HepG2 (cell line): ENCODE measurements at regions not wholly inside any gene's neighbourhood (a gene's known extent, or its start where the extent isn't known, plus 50 kb on each side); places are given as distances from the start of the nearest gene placed in this dataset.

Experiments
- ATAC-seq: fragments of 200-7000 bp; cut with Tn5 transposase; 3 replicates; pipeline ENCODE4 v1.9.1; 2020; ENCODE audit warnings: mild to moderate bottlenecking, moderate library complexity
- BruUV-seq: library from RNA; stranded (reverse); fragments of 400-500 nt; replicated peaks from 2 replicates; lab custom pipeline; 2021; lab: Mats Ljungman, UMichigan
- CTCF ChIA-PET: fragments of 300-600 bp; formaldehyde crosslinking; extraction: SDS; loops from one replicate; lab custom pipeline; 2021; ENCODE audit warnings: low total read pairs, inconsistent platforms, low intra/inter-chr PET ratio; lab: Yijun Ruan, JAX
- POLR2A ChIA-PET: fragments of 350-600 bp; sonication (Branson Sonifier 250); formaldehyde crosslinking; loops from one replicate; lab custom pipeline; 2020; ENCODE audit warnings: antibody characterized with exemption, inconsistent platforms; lab: Yijun Ruan, JAX
- DNase-seq: peaks from one replicate; pipeline ENCODE4 v3.0.0-alpha.2; 2015; ENCODE audit warnings: low spot score
- FAIRE-seq: peaks from 3 replicates; lab custom pipeline; 2011; peaks lifted over from hg19 to GRCh38; lab: Jason Lieb, UNC
- H2AFZ ChIP-seq: one replicate; pipeline ENCODE4 v1.6.1; 2011; ENCODE audit warnings: low read length, inconsistent platforms
- H3K27ac ChIP-seq: fragments of 300-600 bp; 3 replicates; pipeline ENCODE4 v1.8.0; 2011; ENCODE audit warnings: mixed run types, mild to moderate bottlenecking, mixed read lengths, low read length, inconsistent platforms; ENCODE audit not compliant: insufficient read depth; ENCODE audit errors: extremely low read length
- H3K27me3 ChIP-seq, 2 experiments: fragments of 200-600 bp in 1 of 2; 2 replicates in 1 of 2; 3 replicates in 1 of 2; pipeline versions ENCODE4 v1.6.0 to v1.8.0; 2011; ENCODE audit warnings: low read length in 2 of 2, mild to moderate bottlenecking in 2 of 2, moderate library complexity in 2 of 2, inconsistent platforms in 1 of 2; ENCODE audit not compliant: insufficient read depth in 2 of 2, control insufficient read depth in 1 of 2
- H3K36me3 ChIP-seq, 2 experiments: fragments of 200-600 bp in 1 of 2; replicated peaks in 1 of 2; 2 replicates in 1 of 2; 3 replicates in 1 of 2; pipeline versions ENCODE4 v1.5.1 to v1.8.0; 2011; ENCODE audit warnings: low read length in 2 of 2, inconsistent platforms in 1 of 2; ENCODE audit not compliant: insufficient read depth in 2 of 2, control insufficient read depth in 1 of 2
- H3K4me1 ChIP-seq: 2 replicates; pipeline ENCODE4 v1.5.1; 2012; ENCODE audit warnings: low read length, inconsistent platforms; ENCODE audit not compliant: insufficient read depth
- H3K4me2 ChIP-seq: 2 replicates; pipeline ENCODE4 v1.6.0; 2011; ENCODE audit warnings: low read depth, low read length, inconsistent platforms
- H3K4me3 ChIP-seq, 3 experiments: fragments of 200-600 bp in 1 of 3; sonication (generic), shearing (Covaris generic) in 1 of 3; replicated peaks in 1 of 3; 2 replicates each; pipeline ENCODE4 v1.5.1; 2011 to 2016; ENCODE audit warnings: low read length in 3 of 3, inconsistent platforms in 2 of 3, low read depth in 2 of 3, mild to moderate bottlenecking in 2 of 3, control low read depth in 1 of 3, mixed read lengths in 1 of 3; ENCODE audit not compliant: insufficient read depth in 1 of 3
- H3K79me2 ChIP-seq: one replicate; pipeline ENCODE4 v1.6.1; 2011; ENCODE audit warnings: low read length, inconsistent platforms; ENCODE audit not compliant: insufficient read depth
- H3K9ac ChIP-seq: 2 replicates; pipeline ENCODE4 v1.6.0; 2011; ENCODE audit warnings: mild to moderate bottlenecking, low read depth, low read length, inconsistent platforms; ENCODE audit not compliant: insufficient read depth
- H3K9me3 ChIP-seq: 2 replicates; pipeline ENCODE4 v1.5.1; 2012; ENCODE audit warnings: mild to moderate bottlenecking, low read length
- H4K20me1 ChIP-seq: 2 replicates; pipeline ENCODE4 v1.6.0; 2011; ENCODE audit warnings: inconsistent platforms, mild to moderate bottlenecking, low read length, moderate library complexity; ENCODE audit not compliant: insufficient read depth
- NR2C2 ChIP-seq: sonication (generic); formaldehyde crosslinking; IDR thresholded peaks from 2 replicates; pipeline ENCODE4 v1.4.0; 2020; ENCODE audit warnings: missing genetic modification reagents, mild to moderate bottlenecking, moderate library complexity, borderline replicate concordance
- PCBP2 ChIP-seq: fragments of 200-400 bp; formaldehyde crosslinking; optimal IDR thresholded peaks from 2 replicates; pipeline ENCODE3; 2018; ENCODE audit warnings: low read length, low read depth; ENCODE audit not compliant: poor library complexity, severe bottlenecking
- RORA ChIP-seq: sonication (generic); formaldehyde crosslinking; IDR thresholded peaks from 2 replicates; pipeline ENCODE4 v1.5.0; 2020; ENCODE audit warnings: mild to moderate bottlenecking, missing genetic modification reagents, moderate library complexity
- ZNF264 ChIP-seq: sonication (generic); formaldehyde crosslinking; IDR thresholded peaks from 2 replicates; pipeline ENCODE4 v1.4.0; 2020; ENCODE audit warnings: missing genetic modification reagents
- WGBS: methylation state at CpG from one replicate; pipeline ENCODE4 v1.1.6; 2017; ENCODE audit warnings: low lambda C conversion rate; 5-methylcytosine and 5-hydroxymethylcytosine counted together
- in situ Hi-C: cut with HindIII; loops from 2 replicates; pipeline ENCODE4 v1.10.0; 2017; ENCODE audit warnings: low pct_unique_long_range_greater_than_20kb; ENCODE audit not compliant: extremely low pct_ligation_motif_present
- intact Hi-C: fragments of 100-400 bp; cut with micrococcal nuclease; formaldehyde crosslinking; loops from one replicate; pipeline ENCODE4 v1.10.0; 2022; ENCODE audit not compliant: unreplicated experiment
- TF ChIP-seq, protein P1 (sequence below): sonication (generic); formaldehyde crosslinking; IDR thresholded peaks from 2 replicates; pipeline ENCODE4 v1.4.0; 2020; ENCODE audit warnings: missing genetic modification reagents, mild to moderate bottlenecking, borderline replicate concordance
- TF ChIP-seq, protein P2 (sequence below): sonication (generic); formaldehyde crosslinking; IDR thresholded peaks from 2 replicates; pipeline ENCODE4 v1.8.0; 2022; ENCODE audit warnings: missing genetic modification reagents, mild to moderate bottlenecking, borderline replicate concordance

- H3K4me2 ChIP-seq: no peak overlapping the region
- WGBS: 29% methylated on average over 10 of the region's 10 CpGs
- TF ChIP-seq, protein P1, sequence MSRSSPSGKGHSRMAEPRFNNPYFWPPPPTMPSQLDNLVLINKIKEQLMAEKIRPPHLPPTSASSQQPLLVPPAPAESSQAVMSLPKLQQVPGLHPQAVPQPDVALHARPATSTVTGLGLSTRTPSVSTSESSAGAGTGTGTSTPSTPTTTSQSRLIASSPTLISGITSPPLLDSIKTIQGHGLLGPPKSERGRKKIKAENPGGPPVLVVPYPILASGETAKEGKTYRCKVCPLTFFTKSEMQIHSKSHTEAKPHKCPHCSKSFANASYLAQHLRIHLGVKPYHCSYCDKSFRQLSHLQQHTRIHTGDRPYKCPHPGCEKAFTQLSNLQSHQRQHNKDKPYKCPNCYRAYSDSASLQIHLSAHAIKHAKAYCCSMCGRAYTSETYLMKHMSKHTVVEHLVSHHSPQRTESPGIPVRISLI (CRISPR knock-in tag): no peak
- TF ChIP-seq ZNF264 (CRISPR knock-in tag) (no peak), PCBP2 (no peak), NR2C2 (CRISPR knock-in tag) (no peak), RORA (CRISPR knock-in tag) (no peak)
- TF ChIP-seq, protein P2, sequence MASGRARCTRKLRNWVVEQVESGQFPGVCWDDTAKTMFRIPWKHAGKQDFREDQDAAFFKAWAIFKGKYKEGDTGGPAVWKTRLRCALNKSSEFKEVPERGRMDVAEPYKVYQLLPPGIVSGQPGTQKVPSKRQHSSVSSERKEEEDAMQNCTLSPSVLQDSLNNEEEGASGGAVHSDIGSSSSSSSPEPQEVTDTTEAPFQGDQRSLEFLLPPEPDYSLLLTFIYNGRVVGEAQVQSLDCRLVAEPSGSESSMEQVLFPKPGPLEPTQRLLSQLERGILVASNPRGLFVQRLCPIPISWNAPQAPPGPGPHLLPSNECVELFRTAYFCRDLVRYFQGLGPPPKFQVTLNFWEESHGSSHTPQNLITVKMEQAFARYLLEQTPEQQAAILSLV (CRISPR knock-in tag): no peak
- POLR2A ChIA-PET: no interaction called here
- intact Hi-C loops: no loop called here
- no peak overlapping the region for H3K9ac ChIP-seq
- no peaks in the 10 kb centered on the region for H3K79me2 ChIP-seq
- no peak overlapping the region for H2AFZ ChIP-seq
- H3K27me3 ChIP-seq: no peaks in the 10 kb centered on the region
- H3K27ac ChIP-seq: no peak overlapping the region
- H4K20me1 ChIP-seq: no peaks in the 10 kb centered on the region
- H3K4me3 ChIP-seq: no peak overlapping the region
- DNase-seq (no peak), ATAC-seq (no peak), FAIRE-seq (no peak)
- in situ Hi-C loops: no loop called here
- H3K9me3 ChIP-seq: no peaks in the 10 kb centered on the region
- no peaks in the 10 kb centered on the region for H3K4me1 ChIP-seq
- no peaks in the 10 kb centered on the region for H3K36me3 ChIP-seq
- CTCF ChIA-PET: no interaction called here
- no TSS peak for BruUV-seq
Measured at GRCh38 chr1:182003025-182003725, 58.3 kb downstream of the ZNF648 start.
